ENCODE measurements at regions not wholly inside any gene's neighbourhood (a gene's known extent, or its start where the extent isn't known, plus 50 kb on each side); places are given as distances from the start of the nearest gene placed in this dataset.

DNA sequence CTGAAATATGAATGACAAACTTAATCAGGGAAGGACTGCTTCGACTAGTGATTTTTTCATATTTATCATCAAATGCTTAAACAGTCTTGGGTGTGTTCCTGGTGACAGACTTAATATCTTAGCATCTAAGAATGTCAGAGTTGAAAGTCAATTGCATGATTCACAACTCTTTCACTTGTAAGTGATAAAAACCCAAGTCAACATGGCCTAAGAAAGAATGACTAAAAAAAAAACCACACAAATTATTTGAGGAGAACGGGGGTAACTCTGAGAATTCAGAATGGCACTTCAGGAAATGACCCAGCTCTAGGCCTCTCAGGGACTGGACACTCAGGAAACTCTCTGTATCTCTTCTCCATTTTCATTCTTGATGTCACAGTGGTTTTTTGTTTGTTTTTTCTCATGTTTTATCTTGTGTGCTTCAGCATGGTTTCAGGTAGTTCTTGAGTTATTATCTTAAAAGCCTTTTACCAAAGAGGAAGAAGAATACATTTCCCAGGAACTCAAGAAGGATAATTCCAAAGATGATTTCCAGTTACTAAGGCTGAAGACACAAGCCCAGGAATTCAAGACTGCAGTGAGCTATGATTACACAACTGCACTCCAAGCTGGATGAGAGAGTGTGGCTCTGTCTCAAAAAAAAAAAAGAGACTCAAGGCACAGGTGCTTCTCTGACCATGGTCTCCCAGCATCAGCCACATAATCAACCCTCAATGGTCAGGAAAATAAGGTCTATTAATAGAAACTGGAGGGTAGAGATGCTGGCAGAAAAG, 1697.8 kb upstream of the IGFBP7 start:
- in situ Hi-C loops (cut with HindIII; ENCODE audit: extremely low pct_ligation_motif_present, low pct_unique_long_range_greater_than_20kb): no loop called here
- H3K27ac ChIP-seq (ENCODE audit: extremely low read length, insufficient read depth, low read length): no peak overlapping the region

More for the DNA sequence above, 1697.8 kb upstream of the IGFBP7 start:
- TF ChIP-seq ZMAT3 (CRISPR knock-in tag; conservative IDR thresholded peaks at IDR 0.05) (no peak), AHR (CRISPR knock-in tag; IDR thresholded peaks at IDR 0.05) (no peak), RXRA (CRISPR knock-in tag; IDR thresholded peaks at IDR 0.05) (no peak), SIX1 (CRISPR knock-in tag; IDR thresholded peaks at IDR 0.05; ENCODE audit: borderline replicate concordance) (no peak), ZNF614 (CRISPR knock-in tag; IDR thresholded peaks at IDR 0.05; ENCODE audit: borderline replicate concordance) (no peak)
- TF ChIP-seq, protein P1, sequence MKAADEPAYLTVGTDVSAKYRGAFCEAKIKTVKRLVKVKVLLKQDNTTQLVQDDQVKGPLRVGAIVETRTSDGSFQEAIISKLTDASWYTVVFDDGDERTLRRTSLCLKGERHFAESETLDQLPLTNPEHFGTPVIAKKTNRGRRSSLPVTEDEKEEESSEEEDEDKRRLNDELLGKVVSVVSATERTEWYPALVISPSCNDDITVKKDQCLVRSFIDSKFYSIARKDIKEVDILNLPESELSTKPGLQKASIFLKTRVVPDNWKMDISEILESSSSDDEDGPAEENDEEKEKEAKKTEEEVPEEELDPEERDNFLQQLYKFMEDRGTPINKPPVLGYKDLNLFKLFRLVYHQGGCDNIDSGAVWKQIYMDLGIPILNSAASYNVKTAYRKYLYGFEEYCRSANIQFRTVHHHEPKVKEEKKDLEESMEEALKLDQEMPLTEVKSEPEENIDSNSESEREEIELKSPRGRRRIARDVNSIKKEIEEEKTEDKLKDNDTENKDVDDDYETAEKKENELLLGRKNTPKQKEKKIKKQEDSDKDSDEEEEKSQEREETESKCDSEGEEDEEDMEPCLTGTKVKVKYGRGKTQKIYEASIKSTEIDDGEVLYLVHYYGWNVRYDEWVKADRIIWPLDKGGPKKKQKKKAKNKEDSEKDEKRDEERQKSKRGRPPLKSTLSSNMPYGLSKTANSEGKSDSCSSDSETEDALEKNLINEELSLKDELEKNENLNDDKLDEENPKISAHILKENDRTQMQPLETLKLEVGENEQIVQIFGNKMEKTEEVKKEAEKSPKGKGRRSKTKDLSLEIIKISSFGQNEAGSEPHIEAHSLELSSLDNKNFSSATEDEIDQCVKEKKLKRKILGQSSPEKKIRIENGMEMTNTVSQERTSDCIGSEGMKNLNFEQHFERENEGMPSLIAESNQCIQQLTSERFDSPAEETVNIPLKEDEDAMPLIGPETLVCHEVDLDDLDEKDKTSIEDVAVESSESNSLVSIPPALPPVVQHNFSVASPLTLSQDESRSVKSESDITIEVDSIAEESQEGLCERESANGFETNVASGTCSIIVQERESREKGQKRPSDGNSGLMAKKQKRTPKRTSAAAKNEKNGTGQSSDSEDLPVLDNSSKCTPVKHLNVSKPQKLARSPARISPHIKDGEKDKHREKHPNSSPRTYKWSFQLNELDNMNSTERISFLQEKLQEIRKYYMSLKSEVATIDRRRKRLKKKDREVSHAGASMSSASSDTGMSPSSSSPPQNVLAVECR (CRISPR knock-in tag; IDR thresholded peaks at IDR 0.05; ENCODE audit: borderline replicate concordance): no peak
- H3K9ac ChIP-seq (ENCODE audit: insufficient read depth, low read depth, low read length): no peak overlapping the region
- ATAC-seq: no peak
- no peak overlapping the region for H3K4me3 ChIP-seq (replicated peaks in 1 of 3; ENCODE audit: insufficient read depth in 1 of 3, low read depth in 2 of 3, low read length in 3 of 3)
- H4K20me1 ChIP-seq (ENCODE audit: insufficient read depth, low read length): no peaks in the 10 kb centered on the region
- H3K79me2 ChIP-seq (ENCODE audit: insufficient read depth, low read length): no peaks in the 10 kb centered on the region
- intact Hi-C loops (cut with micrococcal nuclease; ENCODE audit: unreplicated experiment): no loop called here
- H3K4me1 ChIP-seq (ENCODE audit: insufficient read depth, low read length): no peaks in the 10 kb centered on the region
- POLR2A ChIA-PET: no interaction called here
- no TSS peak for BruUV-seq (replicated peaks)
- H3K9me3 ChIP-seq (ENCODE audit: low read length): peaks cover 31% of the 10 kb centered on the region
- H2AFZ ChIP-seq (ENCODE audit: low read length): no peak overlapping the region
- 0% methylated on average over 2 of the region's 2 CpGs for WGBS (ENCODE audit: low lambda C conversion rate)
- no peaks in the 10 kb centered on the region for H3K27me3 ChIP-seq (ENCODE audit: control insufficient read depth in 1 of 2, insufficient read depth in 2 of 2, low read length in 2 of 2)
- no peak overlapping the region for H3K4me2 ChIP-seq (ENCODE audit: low read depth, low read length)
- no peak for DNase-seq (ENCODE audit: low spot score)
- H3K36me3 ChIP-seq (replicated peaks in 1 of 2; ENCODE audit: control insufficient read depth in 1 of 2, insufficient read depth in 2 of 2, low read length in 2 of 2): no peaks in the 10 kb centered on the region
- CTCF ChIA-PET (ENCODE audit: low intra/inter-chr PET ratio, low total read pairs): no interaction called here
- FAIRE-seq: no peak

All from HepG2 (cell line).